ENCODE measurements at regions not wholly inside any gene's neighbourhood (a gene's known extent, or its start where the extent isn't known, plus 50 kb on each side); places are given as distances from the start of the nearest gene placed in this dataset.
"Not testable (repeated sequence)": the region's sequence is repeated elsewhere in the genome, so short reads cannot be mapped to it uniquely, and the experiment has no call there.

- no peak for DNase-seq (ENCODE audit: low spot score)
- no peak for TF ChIP-seq CTCF (IDR thresholded peaks at IDR 0.05; ENCODE audit: extremely low read depth, missing control alignments)
These were observed 55.2 kb upstream of the MDM1 start for GRCh38 chr12:68387338-68387737.

- TF ChIP-seq CTCF (IDR thresholded peaks at IDR 0.05; ENCODE audit: extremely low read depth, missing control alignments), result no peak
- no peak for DNase-seq (ENCODE audit: low spot score)
These were observed 57.1 kb upstream of the MDM1 start for GRCh38 chr12:68389305-68389704.

GRCh38 chr12:68391937-68392336, 59.8 kb upstream of the MDM1 start:
- DNase-seq (ENCODE audit: low spot score), result no peak
- no peak for TF ChIP-seq CTCF (IDR thresholded peaks at IDR 0.05; ENCODE audit: extremely low read depth, missing control alignments)

- no peak for TF ChIP-seq CTCF (IDR thresholded peaks at IDR 0.05; ENCODE audit: extremely low read depth, missing control alignments)
- no peak for DNase-seq (ENCODE audit: low spot score)
These were observed 60.2 kb upstream of the MDM1 start for GRCh38 chr12:68392376-68392775.

- TF ChIP-seq CTCF (IDR thresholded peaks at IDR 0.05; ENCODE audit: extremely low read depth, missing control alignments), result no peak
- DNase-seq (ENCODE audit: low spot score), result no peak
These were observed 61.3 kb upstream of the MDM1 start for GRCh38 chr12:68393417-68393816.

- no peak for DNase-seq (ENCODE audit: low spot score)
- TF ChIP-seq CTCF (IDR thresholded peaks at IDR 0.05; ENCODE audit: extremely low read depth, missing control alignments), result no peak
These were observed 65.5 kb upstream of the MDM1 start for GRCh38 chr12:68397566-68398158.

- not testable (repeated sequence) for DNase-seq (ENCODE audit: low spot score)
These were observed 66.5 kb upstream of the MDM1 start for GRCh38 chr12:68398689-68399088.

GRCh38 chr12:68400226-68400829, 68.2 kb upstream of the MDM1 start:
- TF ChIP-seq CTCF (IDR thresholded peaks at IDR 0.05; ENCODE audit: extremely low read depth, missing control alignments), result no peak
- DNase-seq (ENCODE audit: low spot score), result no peak

All from GM20000 (cell line).